HG02870 (cell line): ENCODE measurements at regions not wholly inside any gene's neighbourhood (a gene's known extent, or its start where the extent isn't known, plus 50 kb on each side); places are given as distances from the start of the nearest gene placed in this dataset.

Source experiments
- ATAC-seq: cut with Tn5 transposase; IDR thresholded peaks from one replicate; pipeline ENCODE4 v1.9.1; 2021; ENCODE audit warnings: mild to moderate bottlenecking, moderate library complexity; ENCODE audit not compliant: unreplicated experiment

DNA sequence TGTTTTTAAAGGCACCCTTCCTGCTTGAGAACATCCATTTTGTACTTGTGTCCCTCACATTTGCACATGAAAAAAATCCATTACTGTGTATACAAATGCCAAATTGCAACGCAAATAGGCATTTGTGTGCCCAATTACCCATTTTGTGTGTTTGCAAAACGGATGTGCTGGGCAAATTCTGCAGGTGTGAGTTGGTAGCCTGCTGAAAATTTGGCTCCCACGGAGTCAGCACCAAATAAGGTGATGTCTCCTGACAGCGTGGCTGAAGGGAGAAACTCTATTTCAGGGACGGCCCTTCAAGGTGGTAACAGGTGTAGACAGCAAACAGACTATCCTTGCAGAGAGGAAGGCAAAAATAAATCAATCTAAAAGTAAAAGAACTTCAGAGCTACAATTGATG lies 661.1 kb downstream of the BCL11A start:
- no peak for ATAC-seq

DNA sequence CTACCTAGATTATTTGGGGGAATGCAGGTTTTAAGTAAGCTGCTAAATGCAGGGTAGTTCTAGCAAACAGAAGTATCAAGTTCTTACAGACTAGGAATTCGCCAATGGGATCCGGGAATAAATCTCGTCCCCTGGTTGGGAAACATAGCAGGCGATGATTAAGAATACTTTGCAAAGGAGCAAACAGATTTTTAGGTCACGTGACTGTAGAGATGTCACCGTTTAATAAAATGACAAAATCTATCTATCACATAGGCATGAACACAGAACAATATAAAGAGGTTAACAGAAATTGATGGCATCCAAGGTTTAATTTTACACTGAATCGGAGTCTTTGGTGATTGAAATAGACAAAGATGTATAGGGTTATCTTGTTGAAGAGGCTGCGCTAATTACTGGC lies 664.1 kb downstream of the BCL11A start:
- ATAC-seq, result no peak

DNA sequence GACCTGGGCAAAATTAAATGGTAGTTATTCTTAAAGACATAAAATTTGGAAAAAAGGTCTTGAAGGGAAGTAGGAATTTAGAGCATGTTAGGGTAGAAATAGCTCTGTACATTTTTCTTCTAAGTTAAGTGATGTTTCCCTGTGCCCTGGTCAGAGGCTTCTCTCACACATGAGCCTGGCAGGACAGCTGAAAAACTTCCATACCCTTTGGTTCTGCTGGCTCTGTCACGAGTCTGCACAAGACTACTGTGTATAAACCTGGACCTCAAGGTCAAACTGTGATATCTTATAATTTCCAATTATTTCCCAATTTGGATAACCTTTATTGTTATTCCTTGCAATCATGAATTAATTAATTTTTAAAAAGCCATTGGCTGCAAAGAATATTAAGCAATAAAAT lies 664.7 kb downstream of the BCL11A start:
- ATAC-seq, result no peak

DNA sequence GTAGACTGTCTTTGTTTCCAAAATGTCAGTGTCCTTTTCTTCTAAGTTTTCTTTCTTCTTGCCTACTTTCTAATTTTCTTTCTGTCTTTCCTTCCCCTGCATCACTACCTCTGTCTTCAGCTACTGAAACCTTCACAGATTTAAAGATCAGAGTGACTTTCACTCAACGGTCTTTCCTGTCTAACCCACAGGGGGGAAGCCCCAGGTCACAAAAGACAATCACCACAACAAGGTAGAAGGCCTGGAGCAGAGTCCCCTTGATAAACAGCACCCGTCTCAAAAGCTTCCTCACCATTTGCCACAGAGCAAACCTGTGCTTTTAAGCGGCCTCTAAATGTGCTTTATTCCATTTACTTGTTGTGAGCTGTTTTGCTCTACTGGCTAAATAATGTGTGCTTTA lies 665.4 kb downstream of the BCL11A start:
- ATAC-seq, result peak; percentile 98

DNA sequence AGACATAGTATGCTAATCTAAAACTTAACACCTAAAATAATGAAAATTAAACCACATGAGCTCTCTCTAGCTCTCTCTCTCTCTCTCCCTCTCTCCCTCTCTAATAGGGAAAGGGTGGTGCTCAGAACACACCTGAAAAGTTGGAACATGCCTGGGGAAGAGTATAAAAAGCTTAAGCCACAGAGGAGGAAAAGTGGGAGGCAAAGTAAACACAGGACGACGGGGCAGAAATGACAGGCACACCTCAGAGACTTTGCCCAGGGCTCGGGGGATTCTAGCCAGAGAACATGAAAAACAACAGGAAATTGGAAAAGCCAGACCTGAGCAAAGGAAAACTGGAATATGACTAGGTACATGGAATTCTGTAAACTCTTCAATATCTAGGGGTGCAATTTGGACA lies 666.1 kb downstream of the BCL11A start:
- no peak for ATAC-seq

DNA sequence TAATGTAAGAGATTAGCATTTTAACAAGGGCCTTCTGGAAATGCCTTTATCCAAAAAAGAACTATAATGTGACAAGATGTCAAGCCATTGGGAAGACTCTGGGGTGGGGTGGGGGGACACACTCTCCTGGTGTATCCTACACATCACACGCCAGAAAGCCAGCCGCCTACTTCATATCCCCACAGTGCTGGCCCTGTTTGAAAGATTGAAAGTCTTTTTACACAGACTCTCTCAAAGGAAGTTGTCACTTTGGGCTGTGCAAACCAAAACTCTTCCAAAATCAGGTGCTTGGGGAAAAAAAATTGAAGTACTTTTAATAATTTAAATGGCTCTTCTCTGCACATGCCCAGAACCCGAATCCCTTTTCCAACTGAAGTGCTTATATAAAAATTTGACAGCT lies 666.7 kb downstream of the BCL11A start:
- ATAC-seq, result no peak

DNA sequence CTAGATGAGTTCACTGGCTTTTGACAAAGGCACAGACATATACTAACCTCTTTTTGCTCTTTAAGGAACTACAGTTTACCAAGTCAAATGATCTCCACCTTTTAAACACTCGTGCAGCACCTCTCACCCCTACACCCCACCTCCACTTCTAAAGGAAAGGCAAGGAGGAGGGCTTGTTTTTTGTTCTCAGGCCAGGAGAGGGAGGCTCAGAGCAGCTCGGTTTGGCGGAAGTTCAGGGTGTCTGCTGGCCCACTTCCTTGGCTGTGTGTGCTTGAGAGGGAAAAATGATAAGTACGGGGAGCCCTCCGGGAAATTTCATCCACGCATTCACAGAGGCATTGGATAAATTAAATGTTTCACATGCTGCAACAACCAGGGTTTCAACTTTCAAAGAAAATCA lies 667.9 kb downstream of the BCL11A start:
- no peak for ATAC-seq

DNA sequence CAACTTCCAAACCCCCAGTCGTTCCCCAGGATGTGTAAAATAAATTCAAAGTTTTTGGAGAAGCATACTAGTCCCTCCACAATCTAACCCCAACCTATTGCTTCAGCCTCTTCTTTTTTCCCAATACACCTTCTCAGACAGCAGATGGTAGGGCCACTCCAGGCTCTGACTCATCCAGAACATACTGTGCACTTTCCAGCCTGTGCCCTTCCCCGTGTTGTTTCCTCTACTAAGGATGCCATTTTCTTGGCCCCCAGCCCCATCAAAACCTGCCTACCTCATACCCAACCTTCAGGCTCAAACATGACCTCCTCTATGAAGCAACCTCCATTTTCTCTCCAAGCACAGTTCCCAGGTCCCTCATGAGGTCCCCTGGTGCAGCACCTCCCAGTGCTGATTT lies 669.3 kb downstream of the BCL11A start:
- no peak for ATAC-seq

DNA sequence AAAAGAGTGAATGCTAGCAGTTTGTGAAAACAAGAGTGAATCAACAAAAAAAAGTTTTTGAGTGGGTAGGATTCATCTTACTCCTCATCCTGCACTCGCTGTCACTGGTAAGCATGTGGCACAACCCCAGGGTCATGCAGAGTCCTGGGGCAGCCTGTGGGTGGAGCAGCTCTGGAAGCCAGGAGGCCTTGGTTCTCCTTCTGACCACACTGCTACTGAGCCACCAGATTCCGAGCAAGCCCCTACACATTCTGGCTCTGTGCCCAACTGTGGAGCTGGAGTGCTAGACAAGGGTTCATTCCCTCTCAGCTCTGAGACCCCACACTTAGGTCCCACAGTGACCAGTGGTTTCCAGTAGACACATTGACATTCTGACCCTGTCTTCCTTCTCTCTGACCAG lies 670.6 kb downstream of the BCL11A start:
- ATAC-seq, result no peak

DNA sequence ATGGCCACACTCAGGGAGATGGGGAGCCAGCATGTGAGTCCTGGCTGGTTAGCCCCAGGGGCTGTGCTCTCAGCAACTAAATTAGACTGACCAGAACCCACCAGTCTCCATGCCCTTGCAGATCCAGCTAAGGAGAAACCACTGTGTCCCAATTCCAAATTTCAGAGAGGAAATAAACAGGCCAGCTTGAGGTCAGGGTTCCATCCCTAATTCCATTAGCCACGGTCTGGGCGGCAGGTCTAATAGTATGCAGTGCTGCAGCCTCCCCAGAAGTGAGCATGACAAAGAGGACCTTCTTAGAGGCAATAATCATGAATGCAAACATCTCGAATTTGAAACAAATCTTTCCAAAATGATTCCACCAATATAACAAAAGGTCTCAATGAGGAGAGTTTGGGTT lies 671.2 kb downstream of the BCL11A start:
- ATAC-seq, result no peak

DNA sequence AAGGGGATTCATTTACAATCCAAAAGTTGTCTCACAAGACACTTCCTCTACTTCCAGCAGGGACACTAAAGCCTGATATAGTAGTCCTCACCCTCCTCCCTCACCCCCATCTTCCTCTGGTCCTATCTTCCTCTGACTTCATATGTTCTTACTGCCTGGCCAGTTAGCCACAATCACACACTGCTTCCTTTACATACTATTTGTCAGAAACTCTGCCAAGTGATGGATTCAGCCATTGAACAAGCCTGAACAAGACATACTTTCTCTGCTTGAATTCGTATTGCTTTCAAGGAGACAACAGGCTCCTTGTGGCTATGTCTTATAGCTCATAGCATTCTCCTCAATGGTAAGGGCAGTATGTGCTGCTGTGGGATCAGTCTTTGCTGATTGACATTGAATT lies 672.2 kb downstream of the BCL11A start:
- ATAC-seq, result no peak

DNA sequence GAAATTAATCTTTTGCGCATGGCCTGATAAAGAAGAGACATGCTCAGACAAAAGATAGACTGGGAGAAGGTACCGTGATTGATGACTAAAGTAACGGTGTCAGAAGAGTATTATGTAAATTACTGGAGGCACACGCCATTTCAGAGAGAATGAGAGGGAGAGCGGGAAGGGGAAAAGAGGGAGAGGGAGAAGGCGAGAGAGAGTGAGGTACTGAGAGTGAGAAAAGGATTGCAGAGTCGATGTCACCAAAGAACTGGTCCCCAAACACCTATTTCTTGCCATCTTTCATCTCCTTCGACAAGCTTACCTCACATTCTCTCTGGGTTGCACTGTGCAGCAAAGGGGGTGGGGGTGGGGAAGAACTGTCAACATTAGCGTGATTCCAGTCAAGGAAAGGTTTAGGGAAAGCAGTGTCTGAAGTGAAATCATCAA lies 673.7 kb downstream of the BCL11A start:
- no peak for ATAC-seq

DNA sequence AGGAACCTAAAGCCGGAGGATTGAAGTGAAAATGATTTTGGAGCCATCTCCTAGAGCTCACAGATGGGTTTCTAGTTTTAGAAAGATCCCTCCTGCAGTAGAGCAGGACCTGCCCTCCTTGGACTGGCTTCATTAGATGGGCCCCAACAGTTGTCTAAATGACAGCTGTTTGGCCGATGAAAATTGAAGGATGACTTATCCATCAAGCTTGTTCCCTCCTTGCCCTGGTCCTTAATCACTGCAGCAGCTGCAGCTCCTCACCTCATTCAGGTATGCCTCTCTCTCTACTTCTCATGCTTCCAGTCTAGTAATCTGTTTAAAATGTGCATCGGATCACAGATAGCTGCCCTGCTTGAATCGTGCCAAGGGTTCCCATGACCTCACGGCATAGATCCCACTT lies 677.6 kb downstream of the BCL11A start:
- ATAC-seq, result no peak

DNA sequence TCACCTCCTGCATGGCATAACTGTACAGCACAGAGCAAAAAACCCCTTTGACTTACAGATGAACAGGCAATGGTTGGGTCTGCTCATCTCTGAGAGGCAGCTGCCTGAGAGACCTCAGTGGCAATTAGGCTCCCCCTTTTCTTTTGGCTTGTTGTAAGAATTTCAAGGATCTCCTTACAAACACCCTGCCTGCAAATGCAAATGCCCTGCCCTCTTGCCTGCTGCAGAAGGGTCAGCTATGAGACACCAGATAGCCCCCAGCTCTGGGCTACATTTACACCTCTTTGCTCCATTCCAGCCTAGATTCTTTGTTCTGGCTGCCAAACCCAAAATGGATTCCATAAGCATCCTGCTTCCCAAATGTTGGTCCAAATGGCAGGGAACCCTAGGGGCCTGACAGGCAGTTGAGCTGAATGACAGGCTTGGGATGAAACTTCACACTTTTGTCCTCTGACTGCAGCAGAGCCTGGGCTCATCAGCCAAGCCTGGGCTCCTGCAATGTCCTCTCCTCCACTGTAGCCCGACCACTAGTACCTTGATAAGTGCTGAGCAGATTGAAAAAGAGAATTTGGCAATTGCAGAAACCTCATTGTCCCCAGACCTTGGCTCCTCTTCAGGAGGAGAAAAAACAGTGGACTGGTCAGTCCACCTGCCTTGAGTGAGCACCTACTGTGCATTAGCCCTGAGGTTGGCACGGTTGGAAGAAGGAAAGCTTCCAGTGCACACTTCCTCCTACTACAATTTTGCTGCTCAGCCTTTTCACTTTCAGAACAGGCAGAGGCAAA lies 678.3 kb downstream of the BCL11A start:
- ATAC-seq, result no peak

DNA sequence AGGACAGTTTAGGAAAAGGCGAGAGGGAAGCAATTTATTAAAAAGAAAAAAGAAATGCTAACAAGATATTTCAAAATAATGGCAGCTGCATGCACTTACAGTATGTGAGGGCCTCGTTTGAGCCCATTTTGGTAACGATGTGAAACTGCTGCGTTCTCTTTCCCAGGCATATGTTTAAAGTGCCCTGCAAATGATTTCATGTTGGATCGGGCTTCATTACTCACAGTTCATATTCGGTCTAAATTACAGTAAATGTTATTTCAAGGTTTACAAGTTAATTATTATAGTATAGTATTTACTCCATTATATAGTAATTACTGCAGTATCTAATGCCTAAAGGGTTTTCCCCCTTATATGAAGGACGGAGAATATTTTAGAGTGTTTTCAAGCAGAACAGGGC lies 679.1 kb downstream of the BCL11A start:
- ATAC-seq, result no peak

DNA sequence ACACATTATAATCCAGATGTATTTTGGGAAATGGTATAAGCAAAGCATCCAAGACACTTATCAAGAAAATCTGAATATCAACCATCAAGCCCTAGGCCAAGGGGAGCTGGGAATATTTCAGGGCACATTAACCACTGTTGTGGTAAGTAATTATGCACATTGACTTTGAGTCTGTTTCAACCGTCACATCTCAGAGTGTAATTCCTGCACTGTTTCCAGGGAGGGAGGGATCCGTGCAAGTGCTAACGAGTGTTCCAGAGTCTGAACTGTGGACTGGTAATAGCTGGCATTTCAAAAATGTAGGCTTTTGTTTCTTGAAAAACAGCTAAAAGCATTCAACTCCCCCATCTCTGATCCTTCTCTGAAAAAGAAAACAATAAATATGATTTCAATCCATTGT lies 681.6 kb downstream of the BCL11A start:
- no peak for ATAC-seq

DNA sequence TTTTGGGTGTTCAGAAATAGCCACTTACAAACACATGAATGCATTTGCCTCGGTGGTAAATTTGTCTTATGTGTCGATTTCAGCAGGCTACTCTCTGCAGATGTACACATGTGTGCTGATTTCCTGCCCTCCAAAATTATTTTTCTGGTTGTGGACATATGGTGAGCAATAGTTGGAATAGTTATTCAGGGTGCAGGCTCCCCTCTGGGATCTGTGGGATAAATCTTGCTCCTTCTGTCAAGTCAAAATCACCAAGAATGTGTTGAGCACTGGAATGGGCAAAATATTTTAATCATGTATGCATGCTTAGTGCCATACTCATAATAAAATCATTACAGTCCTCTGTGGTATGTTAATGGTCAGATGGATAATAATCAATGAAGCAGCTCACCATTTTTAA lies 684.5 kb downstream of the BCL11A start:
- ATAC-seq, result no peak

DNA sequence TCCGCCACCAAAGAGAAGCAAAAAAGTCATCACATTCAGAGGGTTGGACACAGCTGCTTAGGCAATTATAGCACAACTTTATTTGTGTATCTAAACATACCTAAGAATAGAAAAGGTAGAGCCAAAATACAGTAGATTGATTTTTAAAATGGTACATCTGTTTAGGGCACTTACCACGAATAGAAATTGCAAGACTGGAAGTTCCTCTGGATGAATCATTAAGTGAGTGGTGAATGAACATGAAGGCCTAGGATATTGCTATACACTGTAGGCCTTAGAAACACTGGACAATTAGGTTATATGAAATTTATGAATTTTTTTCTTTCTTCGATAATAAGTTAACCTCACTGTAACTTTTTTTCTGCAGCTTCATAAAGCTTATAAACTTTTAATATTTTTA lies 687.0 kb downstream of the BCL11A start:
- no peak for ATAC-seq

DNA sequence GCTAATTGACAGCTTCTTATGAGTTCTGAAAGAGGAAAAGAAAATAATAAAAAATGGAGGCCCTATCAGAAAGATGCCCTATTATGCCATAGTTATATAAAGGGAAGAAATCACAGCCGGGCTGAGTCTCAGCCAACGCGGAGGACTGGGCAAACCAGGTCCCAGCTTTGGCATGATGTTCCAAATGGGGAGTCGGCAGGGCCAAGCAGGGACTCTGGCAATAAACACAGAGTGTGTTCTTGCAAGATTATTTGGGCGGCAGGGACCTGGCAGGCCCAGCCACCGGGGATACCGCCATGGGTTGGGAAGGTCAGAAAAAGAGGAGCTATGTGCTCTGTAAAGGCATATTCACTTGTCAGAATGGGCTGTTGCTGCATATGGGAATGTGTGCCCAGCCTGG lies 694.9 kb downstream of the BCL11A start:
- ATAC-seq, result no peak

DNA sequence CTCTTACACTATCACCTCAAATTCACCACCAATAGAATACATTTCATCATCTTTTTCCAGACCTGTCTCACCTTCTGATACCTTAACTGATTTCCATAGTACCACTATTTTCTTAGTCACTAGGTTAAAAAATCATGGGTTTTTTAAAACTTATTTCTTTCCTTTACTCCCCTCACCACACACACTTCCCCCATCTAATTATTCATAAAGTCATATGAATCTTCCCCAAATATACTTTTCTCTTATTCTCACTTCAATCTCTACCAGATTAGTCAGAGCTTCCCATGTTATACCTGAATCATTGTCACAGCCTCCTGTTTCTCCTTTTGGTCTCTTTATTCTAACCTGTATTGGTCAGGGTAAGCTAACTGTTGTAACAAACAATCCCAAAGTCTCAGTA lies 696.3 kb downstream of the BCL11A start:
- no peak for ATAC-seq

DNA sequence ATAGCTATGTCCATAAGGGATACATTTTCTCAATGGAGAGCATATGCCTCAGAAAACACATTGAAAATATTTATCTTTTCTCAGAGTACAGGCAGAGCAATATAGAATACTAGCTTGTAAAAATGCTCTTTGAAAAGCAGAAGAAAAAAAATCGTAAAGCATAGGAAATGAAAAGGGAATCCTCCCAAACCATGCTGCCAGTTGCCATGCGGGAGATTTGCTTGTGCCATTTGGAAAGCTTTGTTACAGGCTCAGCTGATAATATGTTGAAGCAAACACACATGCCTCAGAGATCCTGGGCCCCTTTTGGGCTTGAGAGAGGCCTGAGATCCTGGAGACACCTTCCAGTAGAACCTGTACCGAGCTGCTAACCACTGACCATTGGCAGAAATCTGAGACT lies 697.1 kb downstream of the BCL11A start:
- ATAC-seq, result no peak

DNA sequence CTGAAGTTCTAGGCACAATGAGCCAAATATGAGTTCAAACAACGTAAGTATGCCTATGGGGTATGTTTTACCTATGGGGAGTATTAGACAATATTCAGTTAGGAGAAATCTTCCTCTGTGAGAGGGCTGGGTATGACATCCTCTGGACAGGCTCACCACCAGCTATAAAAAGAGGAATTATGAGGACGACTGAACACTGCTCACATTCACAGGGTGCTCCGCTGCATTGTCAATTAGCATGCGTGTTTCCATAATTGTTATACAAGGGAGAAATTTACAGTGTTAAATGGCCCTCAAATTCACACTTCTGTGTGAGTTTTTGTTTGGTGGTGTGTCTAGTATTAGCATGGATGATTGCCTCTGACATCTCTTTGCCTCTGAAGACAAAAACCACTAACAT lies 700.4 kb downstream of the BCL11A start:
- no peak for ATAC-seq

DNA sequence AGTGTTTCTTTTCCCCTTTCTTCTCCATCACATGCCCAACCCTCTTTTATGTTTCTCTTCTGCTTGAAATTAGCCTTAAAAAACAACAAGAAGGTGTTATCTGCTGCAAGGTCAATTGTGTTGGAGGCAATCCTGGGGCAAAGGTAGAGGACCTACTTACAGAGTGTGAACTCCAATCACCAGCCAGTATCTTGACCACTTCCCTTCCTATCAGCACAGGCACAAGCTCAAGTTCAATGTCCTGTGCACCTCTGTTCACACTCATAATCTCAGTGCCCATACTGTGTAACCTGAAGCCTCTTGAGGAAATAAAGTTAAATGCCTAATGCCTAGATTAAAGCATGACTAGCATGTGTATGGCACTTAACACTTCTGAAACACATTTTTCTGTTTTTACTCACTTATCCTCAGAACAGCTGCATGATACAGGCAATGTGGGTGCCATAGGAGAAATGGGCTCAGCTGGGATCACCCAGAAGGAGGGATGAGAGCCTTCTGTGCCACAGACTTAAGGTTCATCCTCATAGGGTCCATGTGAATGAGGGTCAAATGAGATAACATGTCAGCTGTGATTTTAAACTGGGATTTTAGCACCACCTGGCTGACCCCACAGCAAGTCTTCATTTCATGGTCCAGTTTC lies 701.5 kb downstream of the BCL11A start:
- no peak for ATAC-seq
